T-cell (primary cell): ENCODE measurements at regions not wholly inside any gene's neighbourhood (a gene's known extent, or its start where the extent isn't known, plus 50 kb on each side); places are given as distances from the start of the nearest gene placed in this dataset.

Experiments
- ATAC-seq, 4 experiments: fragments of 200-7000 bp in 3 of 4; fragments of 150-1000 bp in 1 of 4; cut with Tn5 transposase; replicated peaks in 1 of 4; 1 replicate in 3 of 4; 2 replicates in 1 of 4; pipeline ENCODE4 v1.10.0; 2021; ENCODE audit warnings: moderate library complexity in 3 of 4, mild to moderate bottlenecking in 2 of 4, moderate number of reproducible peaks in 1 of 4
- CTCF ChIA-PET, 2 donors: fragments of 300-600 bp; sonication (Branson Sonifier 250); formaldehyde crosslinking; loops; one replicate each; lab custom pipeline; 2022; ENCODE audit warnings: antibody characterized with exemption in 2 of 2; lab: Charles Lee
- POLR2A ChIA-PET, 2 donors: fragments of 300-600 bp; sonication (Branson Sonifier 250); formaldehyde crosslinking; loops; one replicate each; lab custom pipeline; 2022; ENCODE audit warnings: antibody characterized with exemption in 2 of 2; lab: Charles Lee
- DNase-seq, 35 experiments: peaks; one replicate each; pipeline versions ENCODE4 v3.0.0 to v3.0.0-alpha.2; 2013 to 2023
- H3K27ac ChIP-seq: one replicate; pipeline ENCODE4 v1.5.1; 2013; ENCODE audit warnings: low read length
- H3K27me3 ChIP-seq, 2 experiments: replicated peaks in 1 of 2; 1 replicate in 1 of 2; 2 replicates in 1 of 2; pipeline versions ENCODE4 v1.6.1 to v1.7.0; 2013; ENCODE audit warnings: low read length in 1 of 2, mixed read lengths in 1 of 2; ENCODE audit not compliant: control insufficient read depth in 2 of 2, insufficient read depth in 2 of 2; ENCODE audit errors: extremely low read depth in 1 of 2
- H3K36me3 ChIP-seq, 2 donors: 1 replicate in 1 of 2; 2 replicates in 1 of 2; pipeline versions ENCODE4 v1.6.1 to v1.7.0; 2013; ENCODE audit warnings: low read length in 1 of 2; ENCODE audit not compliant: control insufficient read depth in 2 of 2, insufficient read depth in 1 of 2; ENCODE audit errors: extremely low read depth in 1 of 2
- H3K4me1 ChIP-seq, 2 experiments: 1 replicate in 1 of 2; 2 replicates in 1 of 2; pipeline versions ENCODE4 v1.6.1 to v1.7.0; 2013; ENCODE audit warnings: low read length in 2 of 2, mixed read lengths in 1 of 2; ENCODE audit not compliant: insufficient read depth in 2 of 2, control insufficient read depth in 1 of 2; ENCODE audit errors: extremely low read depth in 1 of 2
- H3K4me3 ChIP-seq, 2 donors: 1 replicate in 1 of 2; 2 replicates in 1 of 2; pipeline versions ENCODE4 v1.5.1 to v1.7.0; 2013; ENCODE audit warnings: mild to moderate bottlenecking in 2 of 2, low read length in 1 of 2, moderate library complexity in 1 of 2; ENCODE audit not compliant: control insufficient read depth in 1 of 2; ENCODE audit errors: extremely low read depth in 1 of 2
- H3K9me3 ChIP-seq: 2 replicates; pipeline ENCODE4 v1.7.0; 2013
- H3K27ac Mint-ChIP-seq, 2 donors: one replicate each; pipeline ENCODE4 v1.8.0; 2020 to 2021; ENCODE audit warnings: mild to moderate bottlenecking in 2 of 2, mixed read lengths in 2 of 2
- H3K27me3 Mint-ChIP-seq, 2 donors: one replicate each; pipeline ENCODE4 v1.8.0; 2021 to 2022; ENCODE audit warnings: mixed read lengths in 2 of 2
- H3K36me3 Mint-ChIP-seq: one replicate; pipeline ENCODE4 v1.8.0; 2021; ENCODE audit warnings: mixed read lengths
- H3K4me1 Mint-ChIP-seq, 3 donors: one replicate each; pipeline ENCODE4 v1.8.0; 2020 to 2022; ENCODE audit warnings: mixed read lengths in 3 of 3, mild to moderate bottlenecking in 1 of 3
- H3K4me3 Mint-ChIP-seq, 3 donors: one replicate each; pipeline ENCODE4 v1.8.0; 2020 to 2022; ENCODE audit warnings: mild to moderate bottlenecking in 3 of 3, mixed read lengths in 3 of 3, moderate library complexity in 3 of 3
- H3K9me3 Mint-ChIP-seq, 3 donors: one replicate each; pipeline ENCODE4 v1.8.0; 2020 to 2022; ENCODE audit warnings: mixed read lengths in 3 of 3
- WGBS: methylation state at CpG from one replicate; pipeline ENCODE4 v1.1.5; 2013; ENCODE audit warnings: missing lambda C conversion rate; ENCODE audit not compliant: insufficient coverage; 5-methylcytosine and 5-hydroxymethylcytosine counted together

GRCh38 chr2:175855794-175856453, 146.1 kb downstream of the LNPK start:
- no peak overlapping the region for H3K4me3 ChIP-seq
- Mint-ChIP-seq H3K4me1 (no peaks in the 10 kb centered on the region), H3K4me3 (no peak overlapping the region), H3K36me3 (no peaks in the 10 kb centered on the region), H3K27me3 (peaks cover 4 to 15% of the 10 kb centered on the region in 2 donors), H3K27ac (no peak overlapping the region), H3K9me3 (peaks cover 0 to 8% (median 0%) of the 10 kb centered on the region in 3 donors)
- ChIA-PET CTCF (no interaction called here), POLR2A (no interaction called here)
- H3K9me3 ChIP-seq: no peaks in the 10 kb centered on the region
- H3K27me3 ChIP-seq: no peaks in the 10 kb centered on the region
- DNase-seq: no peak
- 75% methylated on average over 1 of the region's 4 CpGs for WGBS
- H3K27ac ChIP-seq: no peak overlapping the region
- no peak for ATAC-seq
- no peaks in the 10 kb centered on the region for H3K36me3 ChIP-seq
- no peaks in the 10 kb centered on the region for H3K4me1 ChIP-seq

GRCh38 chr2:175855236-175855635, 146.8 kb downstream of the LNPK start:
- Histone ChIP-seq H3K36me3 (no peaks in the 10 kb centered on the region), H3K9me3 (no peaks in the 10 kb centered on the region), H3K27me3 (no peaks in the 10 kb centered on the region), H3K4me3 (no peak overlapping the region), H3K27ac (no peak overlapping the region), H3K4me1 (no peaks in the 10 kb centered on the region)
- POLR2A ChIA-PET: no interaction called here
- Mint-ChIP-seq H3K4me1 (no peaks in the 10 kb centered on the region), H3K27me3 (peaks cover 4 to 19% of the 10 kb centered on the region in 2 donors), H3K27ac (no peak overlapping the region), H3K36me3 (no peaks in the 10 kb centered on the region), H3K4me3 (no peak overlapping the region), H3K9me3 (peaks cover 0 to 8% (median 0%) of the 10 kb centered on the region in 3 donors)
- WGBS: no CpG with 5 or more reads among the region's 4 CpGs
- CTCF ChIA-PET: no interaction called here
- DNase-seq (no peak), ATAC-seq (no peak)

GRCh38 chr2:175854665-175855064, 147.4 kb downstream of the LNPK start:
- WGBS: 95% methylated on average over 5 of the region's 6 CpGs
- H3K4me3 Mint-ChIP-seq: no peak overlapping the region
- ATAC-seq: no peak
- H3K9me3 ChIP-seq: no peaks in the 10 kb centered on the region
- H3K27ac Mint-ChIP-seq: no peak overlapping the region
- H3K27ac ChIP-seq: no peak overlapping the region
- no peak for DNase-seq
- H3K4me1 ChIP-seq: no peaks in the 10 kb centered on the region
- peaks cover 0 to 21% of the 10 kb centered on the region in 2 donors for H3K27me3 Mint-ChIP-seq
- no peaks in the 10 kb centered on the region for H3K36me3 ChIP-seq
- H3K36me3 Mint-ChIP-seq: no peaks in the 10 kb centered on the region
- no peak overlapping the region for H3K4me3 ChIP-seq
- no peaks in the 10 kb centered on the region for H3K27me3 ChIP-seq
- CTCF ChIA-PET: interaction anchor here in 1 of 2 donors (0.6 kb wide), 1 partner anchor 89 kb away, joined by 3 read pairs; no protein-coding TSS in a partner anchor
- H3K9me3 Mint-ChIP-seq: peaks cover 0 to 8% (median 0%) of the 10 kb centered on the region in 3 donors
- H3K4me1 Mint-ChIP-seq: no peaks in the 10 kb centered on the region
- POLR2A ChIA-PET: no interaction called here

GRCh38 chr2:175854129-175854528, 147.9 kb downstream of the LNPK start:
- CTCF ChIA-PET: no interaction called here

GRCh38 chr2:175853616-175853890, 148.5 kb downstream of the LNPK start:
- Mint-ChIP-seq H3K4me1 (no peaks in the 10 kb centered on the region), H3K36me3 (no peaks in the 10 kb centered on the region), H3K27ac (no peak overlapping the region), H3K4me3 (no peak overlapping the region), H3K9me3 (peaks cover 0 to 1% (median 0%) of the 10 kb centered on the region in 3 donors), H3K27me3 (peaks cover 0 to 21% of the 10 kb centered on the region in 2 donors)
- no peak overlapping the region for H3K4me3 ChIP-seq
- DNase-seq (no peak), ATAC-seq (no peak)
- ChIA-PET CTCF (no interaction called here), POLR2A (no interaction called here)
- no peaks in the 10 kb centered on the region for H3K27me3 ChIP-seq
- 93% methylated on average over 3 of the region's 5 CpGs for WGBS
- H3K4me1 ChIP-seq: no peaks in the 10 kb centered on the region
- no peaks in the 10 kb centered on the region for H3K36me3 ChIP-seq
- H3K27ac ChIP-seq: no peak overlapping the region
- H3K9me3 ChIP-seq: no peaks in the 10 kb centered on the region

More at GRCh38 chr2:175854129-175854528, 147.9 kb downstream of the LNPK start:
- H3K36me3 ChIP-seq: no peaks in the 10 kb centered on the region
- WGBS: no CpG with 5 or more reads among the region's 3 CpGs
- H3K4me3 Mint-ChIP-seq: no peak overlapping the region
- H3K4me1 ChIP-seq: no peaks in the 10 kb centered on the region
- no peak overlapping the region for H3K27ac ChIP-seq
- peaks cover 0 to 23% of the 10 kb centered on the region in 2 donors for H3K27me3 Mint-ChIP-seq
- no peak overlapping the region for H3K27ac Mint-ChIP-seq
- no peaks in the 10 kb centered on the region for H3K36me3 Mint-ChIP-seq
- POLR2A ChIA-PET: interaction anchor here in 1 of 2 donors (0.7 kb wide), 1 partner anchor 44 kb away, joined by 3 read pairs; no protein-coding TSS in a partner anchor
- no peaks in the 10 kb centered on the region for H3K9me3 ChIP-seq
- DNase-seq (no peak), ATAC-seq (no peak)
- H3K4me1 Mint-ChIP-seq: no peaks in the 10 kb centered on the region
- peaks cover 0 to 6% (median 0%) of the 10 kb centered on the region in 3 donors for H3K9me3 Mint-ChIP-seq
- no peaks in the 10 kb centered on the region for H3K27me3 ChIP-seq
- H3K4me3 ChIP-seq: no peak overlapping the region

GRCh38 chr2:175852879-175853615, 149.0 kb downstream of the LNPK start:
- H3K4me1 Mint-ChIP-seq: no peaks in the 10 kb centered on the region
- H3K27me3 Mint-ChIP-seq: peaks cover 0 to 23% of the 10 kb centered on the region in 2 donors
- CTCF ChIA-PET: no interaction called here
- no peaks in the 10 kb centered on the region for H3K4me1 ChIP-seq
- DNase-seq (no peak), ATAC-seq (no peak)
- WGBS: 94% methylated on average over 3 of the region's 7 CpGs
- POLR2A ChIA-PET: no interaction called here
- no peak overlapping the region for H3K27ac ChIP-seq
- H3K4me3 Mint-ChIP-seq: no peak overlapping the region
- no peak overlapping the region for H3K4me3 ChIP-seq
- H3K27ac Mint-ChIP-seq: no peak overlapping the region
- H3K27me3 ChIP-seq: no peaks in the 10 kb centered on the region
- peaks cover 0 to 4% (median 0%) of the 10 kb centered on the region in 3 donors for H3K9me3 Mint-ChIP-seq
- H3K36me3 Mint-ChIP-seq: no peaks in the 10 kb centered on the region
- no peaks in the 10 kb centered on the region for H3K9me3 ChIP-seq
- no peaks in the 10 kb centered on the region for H3K36me3 ChIP-seq
